22Rv1 (cell line): ENCODE measurements at regions not wholly inside any gene's neighbourhood (a gene's known extent, or its start where the extent isn't known, plus 50 kb on each side); places are given as distances from the start of the nearest gene placed in this dataset.

Source experiments
- H3K27ac ChIP-seq: fragments of 450-650 bp; 2 replicates; pipeline ENCODE4 v1.5.1; 2017
- CTCF ChIP-seq: fragments of 450-650 bp; IDR thresholded peaks from 2 replicates; pipeline ENCODE4 v1.5.1; 2017; ENCODE audit warnings: mild to moderate bottlenecking
- ZFX ChIP-seq: fragments of 450-650 bp; IDR thresholded peaks from 2 replicates; pipeline ENCODE4 v1.6.1; 2017; ENCODE audit warnings: antibody characterized with exemption, borderline replicate concordance

- TF ChIP-seq CTCF = no peak
- no peak for TF ChIP-seq ZFX
- H3K27ac ChIP-seq = no peak overlapping the region
Measured at GRCh38 chr2:237262838-237263771, 150.9 kb downstream of the COL6A3 start.

GRCh38 chr2:237264480-237265219 is 149.3 kb downstream of the COL6A3 start:
- TF ChIP-seq CTCF = no peak
- TF ChIP-seq ZFX = no peak
- H3K27ac ChIP-seq = no peak overlapping the region

GRCh38 chr2:237268004-237268708 is 145.8 kb downstream of the COL6A3 start:
- H3K27ac ChIP-seq = no peak overlapping the region
- TF ChIP-seq ZFX (no peak), CTCF (no peak)

GRCh38 chr2:237269138-237269875 is 144.7 kb downstream of the COL6A3 start:
- TF ChIP-seq ZFX (no peak), CTCF (no peak)
- no peak overlapping the region for H3K27ac ChIP-seq

- TF ChIP-seq CTCF (no peak), ZFX (no peak)
- H3K27ac ChIP-seq = no peak overlapping the region
Measured at GRCh38 chr2:237270520-237270919, 143.4 kb downstream of the COL6A3 start.

GRCh38 chr2:237271698-237272652 is 142.0 kb downstream of the COL6A3 start:
- no peak overlapping the region for H3K27ac ChIP-seq
- TF ChIP-seq ZFX (no peak), CTCF (no peak)
